K562 (cell line): ENCODE measurements at regions not wholly inside any gene's neighbourhood (a gene's known extent, or its start where the extent isn't known, plus 50 kb on each side); places are given as distances from the start of the nearest gene placed in this dataset.

Source experiments
- ATAC-seq: fragments of 200-7000 bp; cut with Tn5 transposase; 3 replicates; pipeline ENCODE4 v1.9.1; 2020; ENCODE audit warnings: moderate library complexity
- BruUV-seq: library from RNA; stranded (reverse); fragments of 400-500 nt; replicated peaks from 2 replicates; lab custom pipeline; 2021; lab: Mats Ljungman, UMichigan
- CTCF ChIA-PET: fragments of 300-600 bp; formaldehyde crosslinking; extraction: SDS; loops from one replicate; lab custom pipeline; 2021; ENCODE audit warnings: low intra/inter-chr PET ratio; lab: Yijun Ruan, JAX
- POLR2A ChIA-PET: fragments of 300-600, 350-650 bp; sonication (Branson Sonifier 250); formaldehyde crosslinking; extraction: SDS; loops from one replicate; lab custom pipeline; 2021; ENCODE audit warnings: antibody characterized with exemption, inconsistent platforms; lab: Yijun Ruan, JAX
- DNase-seq, 4 experiments: peaks; one replicate each; pipeline versions ENCODE4 v3.0.0 to v3.0.0-alpha.2; 2011 to 2018; ENCODE audit warnings: low spot score in 3 of 4, mixed read lengths in 3 of 4; ENCODE audit errors: extremely low read depth in 1 of 4
- FAIRE-seq: peaks from 2 replicates; lab custom pipeline; 2011; peaks lifted over from hg19 to GRCh38; lab: Jason Lieb, UNC
- H2AFZ ChIP-seq: 2 replicates; pipeline ENCODE4 v1.6.0; 2011; ENCODE audit warnings: low read depth, low read length, control low read depth, inconsistent platforms
- H3K27ac ChIP-seq: fragments of 200-600 bp; 3 replicates; pipeline ENCODE4 v1.8.0; 2011; ENCODE audit warnings: low read depth, mild to moderate bottlenecking, control low read depth, inconsistent platforms, low read length, moderate library complexity, mixed read lengths; ENCODE audit errors: extremely low read depth
- H3K27me3 ChIP-seq, 2 experiments: fragments of 300-600 bp in 1 of 2; 2 replicates in 1 of 2; 3 replicates in 1 of 2; pipeline versions ENCODE4 v1.6.0 to v1.8.0; 2011; ENCODE audit warnings: inconsistent platforms in 2 of 2, low read length in 2 of 2, mild to moderate bottlenecking in 1 of 2, mixed read lengths in 1 of 2, moderate library complexity in 1 of 2; ENCODE audit not compliant: control insufficient read depth in 2 of 2, insufficient read depth in 2 of 2
- H3K36me3 ChIP-seq: fragments of 300-600 bp; 3 replicates; pipeline ENCODE4 v1.8.0; 2011; ENCODE audit warnings: mild to moderate bottlenecking, low read length, inconsistent platforms; ENCODE audit not compliant: control insufficient read depth, insufficient read depth
- H3K4me1 ChIP-seq, 2 experiments: fragments of 200-600 bp in 1 of 2; replicated peaks in 1 of 2; 2 replicates in 1 of 2; 3 replicates in 1 of 2; pipeline versions ENCODE4 v1.5.1 to v1.8.0; 2011; ENCODE audit warnings: inconsistent platforms in 2 of 2, low read length in 2 of 2, mild to moderate bottlenecking in 1 of 2, mixed read lengths in 1 of 2, moderate library complexity in 1 of 2; ENCODE audit not compliant: control insufficient read depth in 2 of 2, insufficient read depth in 2 of 2
- H3K4me2 ChIP-seq: 2 replicates; pipeline ENCODE4 v1.6.1; 2011; ENCODE audit warnings: low read length, control low read depth, inconsistent platforms, mixed read lengths; ENCODE audit not compliant: insufficient read depth
- H3K4me3 ChIP-seq: fragments of 200-600 bp; sonication (generic), shearing (Covaris generic); 2 replicates; pipeline ENCODE4 v1.5.1; 2016; ENCODE audit warnings: control low read depth, inconsistent platforms
- H3K79me2 ChIP-seq: fragments of 200-600 bp; 3 replicates; pipeline ENCODE4 v1.8.0; 2011; ENCODE audit warnings: low read length, inconsistent platforms; ENCODE audit not compliant: control insufficient read depth, insufficient read depth
- H3K9ac ChIP-seq, 2 experiments: 2 replicates each; pipeline versions ENCODE4 v1.6.0 to v1.6.1; 2011; ENCODE audit warnings: low read depth in 2 of 2, low read length in 2 of 2, control low read depth in 1 of 2, inconsistent platforms in 1 of 2, mild to moderate bottlenecking in 1 of 2, mixed read lengths in 1 of 2; ENCODE audit not compliant: insufficient read depth in 1 of 2
- H3K9me1 ChIP-seq: one replicate; pipeline ENCODE4 v1.6.0; 2011; ENCODE audit warnings: inconsistent platforms, mild to moderate bottlenecking, low read length, moderate library complexity; ENCODE audit not compliant: control insufficient read depth, insufficient read depth
- H3K9me3 ChIP-seq: replicated peaks from 2 replicates; pipeline ENCODE4 v1.5.1; 2011; ENCODE audit warnings: low read depth, low read length, inconsistent platforms; ENCODE audit not compliant: control insufficient read depth, insufficient read depth
- H4K20me1 ChIP-seq: replicated peaks from 2 replicates; pipeline ENCODE4 v1.6.1; 2011; ENCODE audit warnings: low read length, inconsistent platforms, mixed read lengths; ENCODE audit not compliant: control insufficient read depth, insufficient read depth
- EGR1 ChIP-seq: fragments of 450-650 bp; conservative IDR thresholded peaks from 2 replicates; pipeline ENCODE4 v1.6.1; 2017; ENCODE audit warnings: mild to moderate bottlenecking
- KAT2B ChIP-seq: IDR thresholded peaks from one replicate; pipeline ENCODE4 v1.6.1; 2012; ENCODE audit warnings: low read depth, mild to moderate bottlenecking, control low read depth, inconsistent platforms, low read length, moderate library complexity
- NFE2 ChIP-seq: IDR thresholded peaks from 2 replicates; pipeline ENCODE4 v1.6.1; 2014; ENCODE audit warnings: antibody characterized with exemption, low read depth
- PHF21A ChIP-seq: fragments of 450-650 bp; IDR thresholded peaks from 2 replicates; pipeline ENCODE4 v1.6.1; 2017; ENCODE audit warnings: low read depth, borderline replicate concordance
- POLR2B ChIP-seq: fragments of 450-650 bp; IDR thresholded peaks from 2 replicates; pipeline ENCODE4 v1.6.1; 2018; ENCODE audit warnings: low read depth; ENCODE audit not compliant: partially characterized antibody
- TBL1XR1 ChIP-seq, 2 experiments: IDR thresholded peaks; 2 replicates each; pipeline ENCODE4 v1.6.1; 2012; ENCODE audit warnings: improper control_type of control experiment in 2 of 2, low read length in 2 of 2, mild to moderate bottlenecking in 1 of 2
- WGBS: fragments of 100-300 bp; shearing (Covaris generic); methylation state at CpG from one replicate; pipeline ENCODE4 v1.1.6; 2016; ENCODE audit warnings: low coverage, mixed read lengths; ENCODE audit not compliant: insufficient coverage; ENCODE audit errors: missing lambda C conversion rate; 5-methylcytosine and 5-hydroxymethylcytosine counted together
- in situ Hi-C: fragments of 300-500 bp; cut with MboI; formaldehyde crosslinking; loops from 4 replicates; pipeline ENCODE4 v1.15.0; 2018; ENCODE audit warnings: inconsistent platforms, mixed read lengths
- intact Hi-C: fragments of 100-400 bp; cut with micrococcal nuclease; formaldehyde crosslinking; loops from 2 replicates; pipeline ENCODE4 v1.14.2; 2022
- TF ChIP-seq, protein P1 (sequence below): IDR thresholded peaks from 2 replicates; pipeline ENCODE4 v1.6.1; 2012; ENCODE audit warnings: low read depth, low read length, improper control_type of control experiment, borderline replicate concordance
- TF ChIP-seq, protein P2 (sequence below): fragments of 450-650 bp; IDR thresholded peaks from 2 replicates; pipeline ENCODE4 v1.6.1; 2016; ENCODE audit warnings: low read depth

DNA sequence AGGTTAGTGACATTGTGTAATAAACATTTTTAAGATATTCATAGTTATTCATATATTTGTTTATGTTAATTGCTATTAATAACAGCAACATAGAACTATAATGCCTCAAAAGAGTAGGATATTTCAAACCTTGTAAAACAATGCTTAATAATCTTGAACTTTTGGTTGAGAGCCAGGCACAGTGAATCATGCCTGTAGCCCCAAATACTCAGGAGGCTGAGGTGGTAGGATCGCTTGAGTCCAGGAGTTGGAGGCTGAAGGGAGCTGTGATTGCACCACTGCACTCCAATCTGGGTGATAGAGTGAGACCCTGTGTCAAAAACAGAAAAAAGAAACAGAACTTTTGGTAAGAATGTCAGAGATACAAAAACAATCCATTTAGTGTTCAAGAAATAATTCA, 213.9 kb upstream of the SLITRK1 start:
- H3K9me1 ChIP-seq = no peaks in the 10 kb centered on the region
- H3K4me2 ChIP-seq = no peak overlapping the region
- no TSS peak for BruUV-seq
- no peak for ATAC-seq
- in situ Hi-C loops = no loop called here
- no peaks in the 10 kb centered on the region for H3K27me3 ChIP-seq
- no peak for FAIRE-seq
- intact Hi-C loops = no loop called here
- no peaks in the 10 kb centered on the region for H3K9me3 ChIP-seq
- no peak overlapping the region for H3K4me3 ChIP-seq
- H3K9ac ChIP-seq = no peak overlapping the region
- H3K79me2 ChIP-seq = no peaks in the 10 kb centered on the region
- ChIA-PET CTCF (no interaction called here), POLR2A (no interaction called here)
- WGBS = 0% methylated on average over 1 of the region's 1 CpG
- H3K27ac ChIP-seq = no peak overlapping the region
- no peak for DNase-seq
- no peak overlapping the region for H2AFZ ChIP-seq
- no peaks in the 10 kb centered on the region for H4K20me1 ChIP-seq
- no peak for TF ChIP-seq POLR2B
- TF ChIP-seq PHF21A = no peak
- TF ChIP-seq NFE2 = no peak
- TF ChIP-seq KAT2B = no peak
- TF ChIP-seq, protein P1, sequence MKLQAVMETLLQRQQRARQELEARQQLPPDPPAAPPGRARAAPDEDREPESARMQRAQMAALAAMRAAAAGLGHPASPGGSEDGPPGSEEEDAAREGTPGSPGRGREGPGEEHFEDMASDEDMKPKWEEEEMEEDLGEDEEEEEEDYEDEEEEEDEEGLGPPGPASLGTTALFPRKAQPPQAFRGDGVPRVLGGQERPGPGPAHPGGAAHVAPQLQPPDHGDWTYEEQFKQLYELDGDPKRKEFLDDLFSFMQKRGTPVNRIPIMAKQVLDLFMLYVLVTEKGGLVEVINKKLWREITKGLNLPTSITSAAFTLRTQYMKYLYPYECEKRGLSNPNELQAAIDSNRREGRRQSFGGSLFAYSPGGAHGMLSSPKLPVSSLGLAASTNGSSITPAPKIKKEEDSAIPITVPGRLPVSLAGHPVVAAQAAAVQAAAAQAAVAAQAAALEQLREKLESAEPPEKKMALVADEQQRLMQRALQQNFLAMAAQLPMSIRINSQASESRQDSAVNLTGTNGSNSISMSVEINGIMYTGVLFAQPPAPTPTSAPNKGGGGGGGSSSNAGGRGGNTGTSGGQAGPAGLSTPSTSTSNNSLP = no peak
- H3K4me1 ChIP-seq = no peaks in the 10 kb centered on the region
- H3K36me3 ChIP-seq = no peaks in the 10 kb centered on the region

DNA sequence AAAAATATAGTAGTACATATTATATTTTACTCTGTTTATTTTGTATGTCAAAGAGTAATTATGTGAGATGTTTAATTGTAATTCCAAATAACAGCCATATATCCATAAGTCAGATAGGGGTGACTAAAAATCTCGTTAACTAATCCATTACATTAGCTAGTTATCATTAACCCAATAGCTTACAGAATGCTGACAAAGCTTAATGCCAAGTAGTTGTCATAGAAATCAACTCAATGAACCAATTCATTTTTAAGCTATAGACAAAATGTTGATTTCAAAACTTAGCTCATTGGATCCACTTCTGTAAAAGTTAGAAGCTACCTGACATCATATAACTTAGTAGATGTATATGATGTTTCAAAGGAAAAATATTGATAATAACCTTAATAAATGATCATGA, 206.7 kb upstream of the SLITRK1 start:
- Histone ChIP-seq H3K4me2 (no peak overlapping the region), H3K79me2 (no peaks in the 10 kb centered on the region), H3K27me3 (no peaks in the 10 kb centered on the region), H3K9me3 (no peaks in the 10 kb centered on the region), H3K36me3 (no peaks in the 10 kb centered on the region), H3K9me1 (no peaks in the 10 kb centered on the region), H3K27ac (no peak overlapping the region), H2AFZ (no peak overlapping the region), H4K20me1 (no peaks in the 10 kb centered on the region), H3K9ac (no peak overlapping the region), H3K4me3 (no peak overlapping the region), H3K4me1 (no peaks in the 10 kb centered on the region)
- no peak for FAIRE-seq
- intact Hi-C loops = no loop called here
- POLR2A ChIA-PET = no interaction called here
- ATAC-seq = no peak
- no TSS peak for BruUV-seq
- CTCF ChIA-PET = no interaction called here
- no peak for DNase-seq
- WGBS = 11% methylated on average over 1 of the region's 1 CpG
- in situ Hi-C loops = no loop called here
- no peak for TF ChIP-seq EGR1
- no peak for TF ChIP-seq TBL1XR1 (IDR thresholded peaks at IDR 0.05; ENCODE audit: low read length in 2 of 2)
- TF ChIP-seq, protein P2, sequence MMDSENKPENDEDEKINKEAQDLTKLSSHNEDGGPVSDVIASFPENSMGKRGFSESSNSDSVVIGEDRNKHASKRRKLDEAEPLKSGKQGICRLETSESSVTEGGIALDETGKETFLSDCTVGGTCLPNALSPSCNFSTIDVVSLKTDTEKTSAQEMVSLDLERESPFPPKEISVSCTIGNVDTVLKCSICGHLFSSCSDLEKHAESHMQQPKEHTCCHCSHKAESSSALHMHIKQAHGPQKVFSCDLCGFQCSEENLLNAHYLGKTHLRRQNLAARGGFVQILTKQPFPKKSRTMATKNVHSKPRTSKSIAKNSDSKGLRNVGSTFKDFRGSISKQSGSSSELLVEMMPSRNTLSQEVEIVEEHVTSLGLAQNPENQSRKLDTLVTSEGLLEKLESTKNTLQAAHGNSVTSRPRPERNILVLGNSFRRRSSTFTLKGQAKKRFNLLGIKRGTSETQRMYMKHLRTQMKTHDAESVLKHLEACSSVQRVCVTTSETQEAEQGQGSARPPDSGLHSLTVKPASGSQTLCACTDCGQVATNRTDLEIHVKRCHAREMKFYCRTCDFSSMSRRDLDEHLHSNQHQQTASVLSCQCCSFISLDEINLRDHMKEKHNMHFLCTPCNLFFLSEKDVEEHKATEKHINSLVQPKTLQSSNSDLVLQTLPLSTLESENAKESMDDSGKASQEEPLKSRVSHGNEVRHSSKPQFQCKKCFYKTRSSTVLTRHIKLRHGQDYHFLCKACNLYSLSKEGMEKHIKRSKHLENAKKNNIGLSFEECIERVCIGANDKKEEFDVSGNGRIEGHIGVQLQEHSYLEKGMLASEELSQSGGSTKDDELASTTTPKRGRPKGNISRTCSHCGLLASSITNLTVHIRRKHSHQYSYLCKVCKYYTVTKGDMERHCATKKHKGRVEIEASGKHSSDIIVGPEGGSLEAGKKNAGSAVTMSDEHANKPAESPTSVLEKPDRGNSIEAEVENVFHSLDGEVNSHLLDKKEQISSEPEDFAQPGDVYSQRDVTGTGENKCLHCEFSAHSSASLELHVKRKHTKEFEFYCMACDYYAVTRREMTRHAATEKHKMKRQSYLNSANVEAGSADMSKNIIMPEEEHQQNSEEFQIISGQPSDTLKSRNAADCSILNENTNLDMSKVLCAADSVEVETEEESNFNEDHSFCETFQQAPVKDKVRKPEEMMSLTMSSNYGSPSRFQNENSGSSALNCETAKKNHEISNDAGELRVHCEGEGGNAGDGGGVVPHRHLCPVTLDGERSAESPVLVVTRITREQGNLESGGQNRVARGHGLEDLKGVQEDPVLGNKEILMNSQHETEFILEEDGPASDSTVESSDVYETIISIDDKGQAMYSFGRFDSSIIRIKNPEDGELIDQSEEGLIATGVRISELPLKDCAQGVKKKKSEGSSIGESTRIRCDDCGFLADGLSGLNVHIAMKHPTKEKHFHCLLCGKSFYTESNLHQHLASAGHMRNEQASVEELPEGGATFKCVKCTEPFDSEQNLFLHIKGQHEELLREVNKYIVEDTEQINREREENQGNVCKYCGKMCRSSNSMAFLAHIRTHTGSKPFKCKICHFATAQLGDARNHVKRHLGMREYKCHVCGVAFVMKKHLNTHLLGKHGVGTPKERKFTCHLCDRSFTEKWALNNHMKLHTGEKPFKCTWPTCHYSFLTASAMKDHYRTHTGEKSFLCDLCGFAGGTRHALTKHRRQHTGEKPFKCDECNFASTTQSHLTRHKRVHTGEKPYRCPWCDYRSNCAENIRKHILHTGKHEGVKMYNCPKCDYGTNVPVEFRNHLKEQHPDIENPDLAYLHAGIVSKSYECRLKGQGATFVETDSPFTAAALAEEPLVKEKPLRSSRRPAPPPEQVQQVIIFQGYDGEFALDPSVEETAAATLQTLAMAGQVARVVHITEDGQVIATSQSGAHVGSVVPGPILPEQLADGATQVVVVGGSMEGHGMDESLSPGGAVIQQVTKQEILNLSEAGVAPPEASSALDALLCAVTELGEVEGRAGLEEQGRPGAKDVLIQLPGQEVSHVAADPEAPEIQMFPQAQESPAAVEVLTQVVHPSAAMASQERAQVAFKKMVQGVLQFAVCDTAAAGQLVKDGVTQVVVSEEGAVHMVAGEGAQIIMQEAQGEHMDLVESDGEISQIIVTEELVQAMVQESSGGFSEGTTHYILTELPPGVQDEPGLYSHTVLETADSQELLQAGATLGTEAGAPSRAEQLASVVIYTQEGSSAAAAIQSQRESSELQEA = no peak
